H9 (cell line): ENCODE measurements at regions not wholly inside any gene's neighbourhood (a gene's known extent, or its start where the extent isn't known, plus 50 kb on each side); places are given as distances from the start of the nearest gene placed in this dataset.

Source experiments
- DNase-seq: peaks from one replicate; pipeline ENCODE4 v3.0.0-alpha.2; 2017
- H2AFZ ChIP-seq: one replicate; pipeline ENCODE4 v1.6.1; 2013; ENCODE audit warnings: mild to moderate bottlenecking, low read length, control low read depth, moderate library complexity
- H2AK5ac ChIP-seq: 2 replicates; pipeline ENCODE4 v1.6.1; 2013; ENCODE audit warnings: low read length, control low read depth, mixed read lengths; ENCODE audit not compliant: insufficient read length
- H2BK120ac ChIP-seq: one replicate; pipeline ENCODE4 v1.6.1; 2013; ENCODE audit warnings: low read depth, mild to moderate bottlenecking, low read length, control low read depth, inconsistent platforms; ENCODE audit not compliant: poor library complexity, severe bottlenecking
- H2BK12ac ChIP-seq: 2 replicates; pipeline ENCODE4 v1.6.1; 2013; ENCODE audit warnings: low read length, control low read depth, mixed read lengths, low read depth; ENCODE audit not compliant: insufficient read length
- H2BK15ac ChIP-seq: 2 replicates; pipeline ENCODE4 v1.6.1; 2013; ENCODE audit warnings: low read depth, low read length, control low read depth
- H2BK20ac ChIP-seq: one replicate; pipeline ENCODE4 v1.6.1; 2013; ENCODE audit warnings: low read depth, mild to moderate bottlenecking, low read length, control low read depth, inconsistent platforms; ENCODE audit not compliant: poor library complexity, severe bottlenecking
- H2BK5ac ChIP-seq: 2 replicates; pipeline ENCODE4 v1.6.1; 2013; ENCODE audit warnings: low read length, control low read depth, mixed read lengths; ENCODE audit not compliant: insufficient read length
- H3K14ac ChIP-seq: 2 replicates; pipeline ENCODE4 v1.6.1; 2013; ENCODE audit warnings: low read length, control low read depth; ENCODE audit not compliant: insufficient read depth
- H3K18ac ChIP-seq: 2 replicates; pipeline ENCODE4 v1.6.1; 2013; ENCODE audit warnings: low read depth, mild to moderate bottlenecking, mixed read lengths, low read length, control low read depth; ENCODE audit not compliant: insufficient read length
- H3K23ac ChIP-seq: 2 replicates; pipeline ENCODE4 v1.6.1; 2013; ENCODE audit warnings: low read length, control low read depth, mixed read lengths, low read depth; ENCODE audit not compliant: insufficient read length
- H3K23me2 ChIP-seq: 2 replicates; pipeline ENCODE4 v1.6.1; 2013; ENCODE audit warnings: low read depth, mild to moderate bottlenecking, mixed read lengths, low read length, control low read depth; ENCODE audit not compliant: insufficient read length, poor library complexity, severe bottlenecking
- H3K27ac ChIP-seq: 2 replicates; pipeline ENCODE4 v1.5.1; 2013; ENCODE audit warnings: low read length, control low read depth, mixed read lengths, low read depth; ENCODE audit not compliant: insufficient read length
- H3K27me3 ChIP-seq: 2 replicates; pipeline ENCODE4 v1.6.1; 2013; ENCODE audit warnings: low read length, control low read depth, inconsistent platforms; ENCODE audit not compliant: insufficient read depth
- H3K4ac ChIP-seq: 2 replicates; pipeline ENCODE4 v1.6.1; 2013; ENCODE audit warnings: low read depth, mild to moderate bottlenecking, control low read depth, inconsistent platforms, low read length, moderate library complexity
- H3K4me1 ChIP-seq: 2 replicates; pipeline ENCODE4 v1.6.1; 2013; ENCODE audit warnings: low read length, control low read depth, inconsistent platforms; ENCODE audit not compliant: insufficient read depth
- H3K4me2 ChIP-seq: 2 replicates; pipeline ENCODE4 v1.6.1; 2013; ENCODE audit warnings: low read length, control low read depth, mixed read lengths; ENCODE audit not compliant: insufficient read length, insufficient read depth
- H3K56ac ChIP-seq: 2 replicates; pipeline ENCODE4 v1.6.1; 2013; ENCODE audit warnings: low read depth, mild to moderate bottlenecking, mixed read lengths, low read length, control low read depth; ENCODE audit not compliant: insufficient read length
- H3K79me1 ChIP-seq: 2 replicates; pipeline ENCODE4 v1.6.1; 2013; ENCODE audit warnings: low read depth, mild to moderate bottlenecking, moderate library complexity, low read length, control low read depth, inconsistent platforms; ENCODE audit not compliant: insufficient read depth, poor library complexity, severe bottlenecking
- H3K79me2 ChIP-seq: 2 replicates; pipeline ENCODE4 v1.6.1; 2013; ENCODE audit warnings: low read length, control low read depth, inconsistent platforms; ENCODE audit not compliant: insufficient read depth
- H3K9ac ChIP-seq: 2 replicates; pipeline ENCODE4 v1.6.1; 2013; ENCODE audit warnings: low read length, control low read depth, mixed read lengths; ENCODE audit not compliant: insufficient read length; ENCODE audit errors: extremely low read depth
- H3K9me3 ChIP-seq: one replicate; pipeline ENCODE4 v1.6.1; 2013; ENCODE audit warnings: low read depth, low read length, inconsistent platforms; ENCODE audit not compliant: control insufficient read depth
- H3T11ph ChIP-seq: one replicate; pipeline ENCODE4 v1.6.1; 2013; ENCODE audit warnings: mild to moderate bottlenecking, low read length, control low read depth, inconsistent platforms
- H4K20me1 ChIP-seq: one replicate; pipeline ENCODE4 v1.6.1; 2013; ENCODE audit not compliant: control insufficient read depth, insufficient read length, insufficient read depth
- H4K5ac ChIP-seq: 2 replicates; pipeline ENCODE4 v1.6.1; 2013; ENCODE audit warnings: low read depth, mild to moderate bottlenecking, mixed read lengths, low read length, control low read depth; ENCODE audit not compliant: insufficient read length
- H4K8ac ChIP-seq: replicated peaks from 2 replicates; pipeline ENCODE4 v1.6.1; 2013; ENCODE audit warnings: low read length, control low read depth, mixed read lengths, low read depth; ENCODE audit not compliant: insufficient read length
- H4K91ac ChIP-seq: 2 replicates; pipeline ENCODE4 v1.6.1; 2013; ENCODE audit warnings: low read depth, mild to moderate bottlenecking, moderate library complexity, mixed read lengths, low read length, control low read depth; ENCODE audit not compliant: insufficient read length
- H3K27ac Mint-ChIP-seq, 3 experiments: 2 replicates in 2 of 3; 3 replicates in 1 of 3; pipeline ENCODE4 v1.8.0; 2020 to 2021; ENCODE audit warnings: mixed read lengths in 3 of 3, mild to moderate bottlenecking in 1 of 3, moderate library complexity in 1 of 3
- H3K27me3 Mint-ChIP-seq: 2 replicates; pipeline ENCODE4 v1.8.0; 2021; ENCODE audit warnings: low read depth, mild to moderate bottlenecking, moderate library complexity, mixed read lengths
- H3K36me3 Mint-ChIP-seq, 3 experiments: 2 replicates in 2 of 3; 3 replicates in 1 of 3; pipeline ENCODE4 v1.8.0; 2020 to 2021; ENCODE audit warnings: low read depth in 3 of 3, mixed read lengths in 3 of 3; ENCODE audit not compliant: insufficient read depth in 1 of 3
- H3K4me1 Mint-ChIP-seq, 2 experiments: 2 replicates each; pipeline ENCODE4 v1.8.0; 2020; ENCODE audit warnings: mixed read lengths in 2 of 2
- H3K4me3 Mint-ChIP-seq, 2 experiments: 2 replicates in 1 of 2; 3 replicates in 1 of 2; pipeline ENCODE4 v1.8.0; 2020 to 2021; ENCODE audit warnings: mild to moderate bottlenecking in 2 of 2, mixed read lengths in 2 of 2, moderate library complexity in 1 of 2
- H3K9me3 Mint-ChIP-seq, 2 experiments: 2 replicates in 1 of 2; 3 replicates in 1 of 2; pipeline ENCODE4 v1.8.0; 2020; ENCODE audit warnings: mild to moderate bottlenecking in 2 of 2, mixed read lengths in 2 of 2, moderate library complexity in 1 of 2
- CTCF ChIP-seq: fragments of 200-600 bp; sonication (generic); conservative IDR thresholded peaks from 3 replicates; pipeline ENCODE4 v1.8.0; 2021; ENCODE audit warnings: antibody characterized with exemption, mild to moderate bottlenecking
- WGBS: extraction: QIAGEN DNeasy Blood & Tissue Kit; methylation state at CpG from one replicate; pipeline ENCODE4 v1.1.7; 2013; ENCODE audit warnings: missing lambda C conversion rate, low lambda C conversion rate, mixed read lengths; ENCODE audit not compliant: insufficient read length; ENCODE audit errors: extremely low coverage; 5-methylcytosine and 5-hydroxymethylcytosine counted together

- Histone ChIP-seq H3K79me2 (no peaks in the 10 kb centered on the region), H2BK20ac (no peak overlapping the region), H3K4ac (no peak overlapping the region), H2BK5ac (no peak overlapping the region), H3K23me2 (no peaks in the 10 kb centered on the region), H3K79me1 (no peaks in the 10 kb centered on the region), H3K27ac (no peak overlapping the region), H3T11ph (no peak overlapping the region), H4K91ac (no peak overlapping the region), H3K23ac (no peak overlapping the region), H3K27me3 (no peaks in the 10 kb centered on the region), H3K4me1 (no peaks in the 10 kb centered on the region), H2BK12ac (no peak overlapping the region), H2BK120ac (no peak overlapping the region), H4K8ac (no peak overlapping the region), H4K5ac (no peak overlapping the region), H4K20me1 (no peaks in the 10 kb centered on the region), H3K18ac (no peak overlapping the region), H3K14ac (no peak overlapping the region), H3K56ac (no peak overlapping the region), H3K9me3 (no peaks in the 10 kb centered on the region), H2BK15ac (no peak overlapping the region), H3K4me2 (no peak overlapping the region), H3K9ac (no peak overlapping the region), H2AK5ac (no peak overlapping the region), H2AFZ (no peak overlapping the region)
- no CpG with 5 or more reads among the region's 6 CpGs for WGBS
- H3K36me3 Mint-ChIP-seq, result peaks cover 0 to 6% (median 3%) of the 10 kb centered on the region in 3 experiments; a peak in 1 of 7 replicates
- no peak for DNase-seq
- no peaks in the 10 kb centered on the region for H3K27me3 Mint-ChIP-seq
- H3K9me3 Mint-ChIP-seq, result peaks cover 3 to 4% of the 10 kb centered on the region in 2 experiments; a peak in 2 of 5 replicates
- H3K4me1 Mint-ChIP-seq, result peaks cover 3 to 4% of the 10 kb centered on the region in 2 experiments; a peak in 2 of 4 replicates
- no peak for TF ChIP-seq CTCF
- H3K27ac Mint-ChIP-seq, result no peak overlapping the region; a peak in 1 of 7 replicates
- no peak overlapping the region for H3K4me3 Mint-ChIP-seq
These were observed 234.6 kb upstream of the MON1B start for GRCh38 chr16:76956394-76956793.
